RWPE2 (cell line): ENCODE measurements at regions not wholly inside any gene's neighbourhood (a gene's known extent, or its start where the extent isn't known, plus 50 kb on each side); places are given as distances from the start of the nearest gene placed in this dataset.

Experiments used
- ATAC-seq: fragments of 200-7000 bp; cut with Tn5 transposase; 3 replicates; pipeline ENCODE4 v1.9.1; 2021; ENCODE audit warnings: low read depth
- DNase-seq: peaks from one replicate; pipeline ENCODE4 v3.0.0-alpha.2; 2020; ENCODE audit warnings: low spot score
- H3K27ac ChIP-seq: fragments of 450-650 bp; 2 replicates; pipeline ENCODE4 v1.5.1; 2017; ENCODE audit warnings: mild to moderate bottlenecking; ENCODE audit not compliant: poor library complexity, severe bottlenecking
- H3K27me3 ChIP-seq: fragments of 250-450 bp; sonication (Bioruptor Pico); 2 replicates; pipeline ENCODE4 v1.5.1; 2021; ENCODE audit warnings: mild to moderate bottlenecking, moderate library complexity; ENCODE audit not compliant: insufficient read depth, poor library complexity, severe bottlenecking
- H3K36me3 ChIP-seq: fragments of 250-450 bp; sonication (Bioruptor Pico); 2 replicates; pipeline ENCODE4 v1.5.1; 2020; ENCODE audit warnings: low read depth, mild to moderate bottlenecking, moderate library complexity
- H3K4me1 ChIP-seq: fragments of 250-450 bp; sonication (Bioruptor Pico); 2 replicates; pipeline ENCODE4 v1.5.1; 2021; ENCODE audit warnings: mild to moderate bottlenecking, moderate library complexity; ENCODE audit not compliant: insufficient read depth, poor library complexity, severe bottlenecking
- H3K4me3 ChIP-seq: fragments of 250-450 bp; sonication (Bioruptor Pico); 2 replicates; pipeline ENCODE4 v1.5.1; 2021; ENCODE audit warnings: mild to moderate bottlenecking, moderate library complexity; ENCODE audit not compliant: severe bottlenecking
- H3K9me3 ChIP-seq: fragments of 250-450 bp; sonication (Bioruptor Pico); 2 replicates; pipeline ENCODE4 v1.5.1; 2021; ENCODE audit warnings: mild to moderate bottlenecking, moderate library complexity; ENCODE audit not compliant: severe bottlenecking
- CTCF ChIP-seq: fragments of 450-650 bp; IDR thresholded peaks from one replicate; pipeline ENCODE4 v1.5.1; 2017; ENCODE audit warnings: mild to moderate bottlenecking, moderate library complexity; ENCODE audit not compliant: poor library complexity, severe bottlenecking

GRCh38 chr21:35606146-35606545, 454.2 kb downstream of the SETD4 start:
- Histone ChIP-seq H3K27ac (peak overlapping the region; percentile 70), H3K36me3 (no peaks in the 10 kb centered on the region), H3K4me1 (peaks cover 27% of the 10 kb centered on the region), H3K4me3 (no peak overlapping the region), H3K27me3 (no peaks in the 10 kb centered on the region), H3K9me3 (no peaks in the 10 kb centered on the region)
- peak; percentile 43; the same call in 2 of the 3 replicates for ATAC-seq
- no peak for DNase-seq
- no peak for TF ChIP-seq CTCF

DNA sequence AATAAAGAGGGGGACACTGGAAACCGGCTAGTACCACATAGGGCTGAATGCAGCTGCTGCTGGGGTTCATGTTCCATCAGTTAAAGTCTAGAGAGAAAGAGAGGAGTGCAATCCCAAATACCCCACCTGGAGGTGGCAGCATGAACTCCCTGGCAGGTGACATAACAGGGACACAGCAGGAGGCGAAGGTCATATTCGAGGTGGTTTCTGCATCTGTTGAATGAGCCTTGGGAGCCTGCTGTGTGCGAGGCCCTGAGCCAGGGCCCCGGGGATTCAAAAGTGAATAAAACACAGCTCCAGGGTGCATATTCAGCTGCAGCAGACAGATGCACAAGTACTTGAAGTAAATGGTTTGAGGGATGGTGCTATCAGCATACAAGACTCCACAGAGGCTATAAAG, 456.8 kb downstream of the SETD4 start:
- no peaks in the 10 kb centered on the region for H3K9me3 ChIP-seq

DNA sequence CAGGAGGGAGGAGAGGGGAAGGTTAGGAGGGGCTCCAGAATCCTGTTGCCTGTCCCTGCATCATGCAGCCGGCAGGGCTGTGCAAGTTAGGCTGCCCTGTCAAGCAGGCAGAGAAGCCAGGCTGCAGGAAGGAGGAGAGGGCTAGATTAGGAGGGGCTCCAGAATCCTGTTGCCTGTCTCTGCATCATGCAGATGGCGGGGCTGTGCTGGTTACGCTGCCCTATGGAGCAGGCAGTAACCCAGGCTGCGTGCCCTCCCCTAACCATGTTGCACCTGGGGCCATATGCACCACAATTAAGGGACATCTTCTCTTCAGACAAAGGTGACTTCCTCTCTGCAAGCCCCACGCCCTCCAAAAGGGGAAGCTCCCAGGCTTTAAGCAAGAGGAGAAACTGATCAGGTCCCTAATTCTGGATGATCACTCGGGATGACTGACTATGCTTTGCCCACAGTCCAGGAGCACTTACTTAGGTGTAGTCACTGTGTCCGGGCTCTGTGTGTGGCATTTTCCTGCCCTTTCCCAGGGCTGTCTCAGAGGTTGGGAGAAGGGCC, 457.4 kb downstream of the SETD4 start:
- no peak for DNase-seq
- H3K36me3 ChIP-seq, result no peaks in the 10 kb centered on the region
- H3K27me3 ChIP-seq, result no peaks in the 10 kb centered on the region
- peaks cover 18% of the 10 kb centered on the region for H3K4me1 ChIP-seq
- TF ChIP-seq CTCF, result no peak
- no peak overlapping the region for H3K4me3 ChIP-seq
- ATAC-seq, result no peak
- no peaks in the 10 kb centered on the region for H3K9me3 ChIP-seq
- no peak overlapping the region for H3K27ac ChIP-seq

More for the DNA sequence above, 456.8 kb downstream of the SETD4 start:
- Histone ChIP-seq H3K4me1 (peaks cover 18% of the 10 kb centered on the region), H3K4me3 (no peak overlapping the region), H3K27ac (no peak overlapping the region), H3K36me3 (no peaks in the 10 kb centered on the region), H3K27me3 (no peaks in the 10 kb centered on the region)
- TF ChIP-seq CTCF, result no peak
- DNase-seq, result no peak
- no peak for ATAC-seq

- no peaks in the 10 kb centered on the region for H3K9me3 ChIP-seq
- no peaks in the 10 kb centered on the region for H3K27me3 ChIP-seq
- ATAC-seq (no peak), DNase-seq (no peak)
- peaks cover 14% of the 10 kb centered on the region for H3K4me1 ChIP-seq
- H3K36me3 ChIP-seq, result no peaks in the 10 kb centered on the region
- H3K4me3 ChIP-seq, result no peak overlapping the region
- no peak for TF ChIP-seq CTCF
- H3K27ac ChIP-seq, result no peak overlapping the region
Observed at GRCh38 chr21:35601211-35601610, 459.1 kb downstream of the SETD4 start.

DNA sequence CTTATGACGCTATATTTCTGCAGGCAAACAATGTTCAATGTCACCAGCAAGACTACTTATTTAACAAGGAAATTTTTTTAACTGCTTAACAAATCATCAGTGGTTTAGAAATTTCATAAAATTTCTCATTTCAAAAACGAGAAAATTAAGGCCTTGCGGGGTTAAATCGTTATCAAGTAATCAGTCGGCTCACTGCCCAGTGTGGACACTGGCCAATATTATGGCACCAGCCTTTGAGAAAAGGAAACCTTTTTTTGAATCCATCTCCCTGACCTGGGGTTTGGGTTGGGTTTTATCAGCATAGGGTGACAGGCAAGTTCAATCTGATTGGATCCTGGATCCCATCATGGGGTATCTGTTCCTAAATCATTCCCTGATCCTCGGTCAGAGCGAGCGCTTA, 461.2 kb downstream of the SETD4 start:
- no peak for ATAC-seq
- no peaks in the 10 kb centered on the region for H3K9me3 ChIP-seq
- no peaks in the 10 kb centered on the region for H3K27me3 ChIP-seq
- H3K4me1 ChIP-seq, result no peaks in the 10 kb centered on the region
- DNase-seq, result no peak
- H3K36me3 ChIP-seq, result no peaks in the 10 kb centered on the region
- no peak overlapping the region for H3K27ac ChIP-seq
- no peak for TF ChIP-seq CTCF
- H3K4me3 ChIP-seq, result no peak overlapping the region
